ENCODE measurements at regions not wholly inside any gene's neighbourhood (a gene's known extent, or its start where the extent isn't known, plus 50 kb on each side); places are given as distances from the start of the nearest gene placed in this dataset.
"Not testable (repeated sequence)": the region's sequence is repeated elsewhere in the genome, so short reads cannot be mapped to it uniquely, and the experiment has no call there.

DNA sequence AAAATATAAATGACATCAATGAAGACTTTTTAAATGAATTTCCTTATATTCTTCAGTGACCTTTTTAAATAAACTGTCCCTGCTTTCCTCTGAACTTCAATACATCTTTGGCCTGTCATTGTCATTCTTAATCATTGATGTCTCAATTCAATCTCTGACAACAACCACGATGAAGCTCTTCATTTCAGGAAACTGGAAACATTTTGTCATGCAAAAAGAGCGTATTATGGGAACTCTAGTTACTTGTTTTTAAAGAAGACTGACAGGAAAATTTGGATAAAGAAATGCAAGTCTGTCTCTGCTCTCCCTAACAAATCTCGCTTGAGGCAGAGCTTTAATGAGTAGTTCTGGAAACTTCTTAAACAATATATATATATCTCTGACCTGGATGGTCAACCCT, 535.8 kb upstream of the ADGRL2 start:
- Histone ChIP-seq H3K27me3 (no peaks in the 10 kb centered on the region), H3K9me3 (no peaks in the 10 kb centered on the region), H3K36me3 (no peaks in the 10 kb centered on the region), H3K27ac (no peak overlapping the region), H3K4me3 (no peak overlapping the region), H3K4me1 (no peaks in the 10 kb centered on the region)
- TF ChIP-seq, protein P1, sequence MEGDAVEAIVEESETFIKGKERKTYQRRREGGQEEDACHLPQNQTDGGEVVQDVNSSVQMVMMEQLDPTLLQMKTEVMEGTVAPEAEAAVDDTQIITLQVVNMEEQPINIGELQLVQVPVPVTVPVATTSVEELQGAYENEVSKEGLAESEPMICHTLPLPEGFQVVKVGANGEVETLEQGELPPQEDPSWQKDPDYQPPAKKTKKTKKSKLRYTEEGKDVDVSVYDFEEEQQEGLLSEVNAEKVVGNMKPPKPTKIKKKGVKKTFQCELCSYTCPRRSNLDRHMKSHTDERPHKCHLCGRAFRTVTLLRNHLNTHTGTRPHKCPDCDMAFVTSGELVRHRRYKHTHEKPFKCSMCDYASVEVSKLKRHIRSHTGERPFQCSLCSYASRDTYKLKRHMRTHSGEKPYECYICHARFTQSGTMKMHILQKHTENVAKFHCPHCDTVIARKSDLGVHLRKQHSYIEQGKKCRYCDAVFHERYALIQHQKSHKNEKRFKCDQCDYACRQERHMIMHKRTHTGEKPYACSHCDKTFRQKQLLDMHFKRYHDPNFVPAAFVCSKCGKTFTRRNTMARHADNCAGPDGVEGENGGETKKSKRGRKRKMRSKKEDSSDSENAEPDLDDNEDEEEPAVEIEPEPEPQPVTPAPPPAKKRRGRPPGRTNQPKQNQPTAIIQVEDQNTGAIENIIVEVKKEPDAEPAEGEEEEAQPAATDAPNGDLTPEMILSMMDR (IDR thresholded peaks at IDR 0.05): no peak
- no peak for DNase-seq
- ATAC-seq: no peak
- intact Hi-C loops (cut with DNase I): no loop called here

DNA sequence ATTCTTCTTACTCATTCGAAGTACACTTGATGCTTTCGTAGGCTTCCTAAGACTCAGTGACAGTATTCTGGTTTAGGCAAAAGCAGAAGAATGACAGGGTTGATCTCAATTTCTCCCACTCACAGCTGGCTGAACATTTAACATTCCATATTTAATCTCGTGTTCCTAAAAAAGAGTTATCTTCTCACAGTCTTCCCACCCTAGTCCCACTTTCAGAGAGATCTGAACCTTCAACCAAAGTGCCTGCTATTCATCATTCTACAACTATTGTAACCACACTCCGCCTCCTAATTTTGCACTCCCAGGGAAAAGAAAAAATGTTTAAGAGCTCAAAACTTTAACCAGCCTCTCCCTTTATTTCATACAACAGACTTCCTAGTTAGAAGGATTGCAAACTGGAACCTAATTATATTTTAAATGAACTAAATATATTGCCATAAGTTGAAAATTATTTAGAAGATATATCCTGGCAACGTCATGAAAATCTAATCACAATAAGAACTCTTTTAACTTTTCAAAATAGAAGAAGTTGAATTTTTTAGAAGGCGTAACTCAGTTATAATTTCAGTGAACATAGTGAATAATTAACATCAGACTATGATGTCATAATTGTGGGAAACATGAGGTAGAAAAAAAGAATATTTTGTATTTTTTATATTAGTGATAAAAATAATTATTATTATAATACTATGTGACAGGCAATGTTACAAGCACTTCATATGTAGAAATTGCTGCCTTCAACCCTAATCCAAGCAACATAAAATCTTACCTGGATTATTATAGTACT, 540.9 kb upstream of the ADGRL2 start:
- ATAC-seq: no peak
- Histone ChIP-seq H3K27ac (no peak overlapping the region), H3K27me3 (no peaks in the 10 kb centered on the region), H3K4me3 (no peak overlapping the region), H3K9me3 (no peaks in the 10 kb centered on the region), H3K4me1 (no peaks in the 10 kb centered on the region), H3K36me3 (no peaks in the 10 kb centered on the region)
- DNase-seq: no peak
- TF ChIP-seq, protein P1 (IDR thresholded peaks at IDR 0.05): no peak
- intact Hi-C loops (cut with DNase I): no loop called here

DNA sequence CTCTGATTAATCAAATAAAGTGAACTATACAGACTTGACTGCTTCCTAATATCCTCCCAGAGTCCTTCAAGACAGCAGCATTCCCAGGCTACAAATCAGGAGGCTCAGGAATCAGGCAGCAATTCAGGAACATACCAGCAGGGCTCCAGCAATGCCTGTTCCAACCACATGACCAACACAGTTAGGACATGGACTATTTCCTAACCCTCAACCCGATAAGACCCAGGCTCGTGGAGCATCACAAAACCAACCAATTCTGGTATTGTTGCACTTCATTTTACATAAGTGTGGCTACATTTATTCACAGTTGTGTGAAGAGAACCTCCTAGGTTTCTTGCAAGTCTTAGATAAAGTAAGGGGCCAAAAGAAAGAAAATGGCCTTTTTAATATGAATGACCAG, 546.2 kb upstream of the ADGRL2 start:
- H3K36me3 ChIP-seq: no peaks in the 10 kb centered on the region
- DNase-seq (no peak), ATAC-seq (no peak)
- H3K27me3 ChIP-seq: no peaks in the 10 kb centered on the region
- H3K4me1 ChIP-seq: no peaks in the 10 kb centered on the region
- no peak overlapping the region for H3K27ac ChIP-seq
- intact Hi-C loops (cut with DNase I): no loop called here
- no peak overlapping the region for H3K4me3 ChIP-seq
- no peaks in the 10 kb centered on the region for H3K9me3 ChIP-seq
- TF ChIP-seq, protein P1 (IDR thresholded peaks at IDR 0.05): no peak

DNA sequence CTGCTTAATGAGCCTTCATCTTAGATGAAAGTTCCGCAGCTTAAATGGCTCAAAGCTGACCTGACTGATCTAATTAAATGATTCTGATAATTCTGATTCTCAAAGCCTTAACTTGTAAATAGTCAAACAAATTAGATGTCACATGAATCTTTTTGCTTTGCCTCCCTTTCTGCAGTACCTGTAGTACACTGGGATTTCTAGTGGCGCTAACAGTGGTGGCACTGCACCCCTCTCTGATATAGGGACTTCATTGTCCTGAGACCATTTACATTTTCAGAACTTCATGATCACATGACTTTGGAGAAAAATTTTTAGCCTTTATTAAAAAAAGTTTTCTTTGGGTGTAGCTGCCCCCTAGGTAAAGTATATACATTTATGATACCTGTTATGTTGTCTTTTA, 546.7 kb upstream of the ADGRL2 start:
- Histone ChIP-seq H3K4me1 (no peaks in the 10 kb centered on the region), H3K9me3 (no peaks in the 10 kb centered on the region), H3K36me3 (no peaks in the 10 kb centered on the region), H3K27me3 (no peaks in the 10 kb centered on the region), H3K4me3 (no peak overlapping the region), H3K27ac (no peak overlapping the region)
- ATAC-seq (no peak), DNase-seq (no peak)
- intact Hi-C loops (cut with DNase I): no loop called here
- TF ChIP-seq, protein P1 (IDR thresholded peaks at IDR 0.05): no peak

DNA sequence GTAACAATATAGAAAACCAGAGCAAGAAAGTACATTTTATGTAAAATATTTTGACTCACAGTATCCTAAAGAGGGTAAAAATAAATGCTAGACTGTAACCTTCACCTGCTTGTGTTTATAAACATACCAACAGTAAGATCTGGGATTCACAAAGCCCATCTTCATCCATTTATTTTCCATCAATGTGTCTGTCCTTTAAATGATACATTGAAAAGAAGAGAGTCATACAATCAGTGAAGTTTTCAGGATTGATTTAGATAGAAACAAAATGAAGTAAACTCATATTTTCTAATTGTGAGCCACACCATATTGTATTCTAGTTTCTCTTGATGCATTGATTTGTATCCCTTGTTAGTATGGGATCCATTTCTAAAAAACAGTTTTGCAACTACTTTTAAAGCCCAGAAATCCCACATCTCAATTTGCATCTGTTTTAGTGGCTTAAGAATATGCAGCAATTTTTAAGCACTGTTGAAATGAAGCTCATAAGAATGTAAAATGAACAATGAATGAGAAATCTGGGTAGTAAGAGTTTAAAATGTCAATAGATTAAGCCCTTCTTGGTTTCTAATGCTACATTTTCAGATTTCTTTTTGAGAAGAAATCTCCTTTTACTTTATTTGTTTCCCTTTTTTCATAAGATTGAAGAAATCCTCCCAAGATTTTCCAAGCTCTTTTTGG, 548.1 kb upstream of the ADGRL2 start:
- no peaks in the 10 kb centered on the region for H3K9me3 ChIP-seq
- H3K36me3 ChIP-seq: no peaks in the 10 kb centered on the region
- no peak overlapping the region for H3K27ac ChIP-seq
- no peaks in the 10 kb centered on the region for H3K4me1 ChIP-seq
- no peaks in the 10 kb centered on the region for H3K27me3 ChIP-seq
- H3K4me3 ChIP-seq: no peak overlapping the region
- intact Hi-C loops (cut with DNase I): no loop called here
- ATAC-seq (no peak), DNase-seq (no peak)
- TF ChIP-seq, protein P1 (IDR thresholded peaks at IDR 0.05): no peak

DNA sequence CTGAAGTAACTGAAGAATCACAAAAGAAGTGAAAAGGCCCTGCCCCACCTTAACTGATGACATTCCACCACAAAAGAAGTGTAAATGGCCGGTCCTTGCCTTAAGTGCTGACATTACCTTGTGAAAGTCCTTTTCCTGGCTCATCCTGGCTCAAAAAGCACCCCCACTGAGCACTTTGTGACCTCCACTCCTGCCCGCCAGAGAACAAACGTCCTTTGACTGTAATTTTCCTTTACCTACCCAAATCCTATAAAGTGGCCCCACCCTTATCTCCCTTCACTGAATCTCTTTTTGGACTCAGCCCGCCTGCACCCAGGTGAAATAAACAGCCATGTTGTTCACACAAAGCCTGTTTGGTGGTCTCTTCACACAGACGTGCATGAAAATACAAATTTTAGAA, 549.9 kb upstream of the ADGRL2 start:
- H3K9me3 ChIP-seq; H3K4me3 ChIP-seq; H3K36me3 ChIP-seq; DNase-seq; H3K27ac ChIP-seq; H3K27me3 ChIP-seq; ATAC-seq; H3K4me1 ChIP-seq; intact Hi-C loops (cut with DNase I): not testable (repeated sequence)

DNA sequence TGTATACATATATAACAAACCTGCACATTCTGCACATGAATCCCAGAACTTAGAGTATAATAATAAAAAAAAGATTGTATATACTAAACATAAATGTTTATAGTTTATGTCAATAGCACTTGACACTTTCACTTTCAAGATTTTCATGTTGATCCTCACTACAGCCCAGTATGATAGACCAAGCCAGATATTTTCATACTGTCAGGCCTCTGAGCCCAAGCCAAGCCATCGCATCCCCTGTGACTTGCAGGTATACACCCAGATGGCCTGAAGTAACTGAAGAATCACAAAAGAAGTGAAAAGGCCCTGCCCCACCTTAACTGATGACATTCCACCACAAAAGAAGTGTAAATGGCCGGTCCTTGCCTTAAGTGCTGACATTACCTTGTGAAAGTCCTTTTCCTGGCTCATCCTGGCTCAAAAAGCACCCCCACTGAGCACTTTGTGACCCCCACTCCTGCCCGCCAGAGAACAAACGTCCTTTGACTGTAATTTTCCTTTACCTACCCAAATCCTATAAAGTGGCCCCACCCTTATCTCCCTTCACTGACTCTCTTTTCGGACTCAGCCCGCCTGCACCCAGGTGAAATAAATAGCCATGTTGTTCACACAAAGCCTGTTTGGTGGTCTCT, 555.5 kb upstream of the ADGRL2 start:
- ATAC-seq; H3K4me1 ChIP-seq; H3K36me3 ChIP-seq; H3K27me3 ChIP-seq; H3K9me3 ChIP-seq; DNase-seq; H3K4me3 ChIP-seq; H3K27ac ChIP-seq; intact Hi-C loops (cut with DNase I): not testable (repeated sequence)

DNA sequence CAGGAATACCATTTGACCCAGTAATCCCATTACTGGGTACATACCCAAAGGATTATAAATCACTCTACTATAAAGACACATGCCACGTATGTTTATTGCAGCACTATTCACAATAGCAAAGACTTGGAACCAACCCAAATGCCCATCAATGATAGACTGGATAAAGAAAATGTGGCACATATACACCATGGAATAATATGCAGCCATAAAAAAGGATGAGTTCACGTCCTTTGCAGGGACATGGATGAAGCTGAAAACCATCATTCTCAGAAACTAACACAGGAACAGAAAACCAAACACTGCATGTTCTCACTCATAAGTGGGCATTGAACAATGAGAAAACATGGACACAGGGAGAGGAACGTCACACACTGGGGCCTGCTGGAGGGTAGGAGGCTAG, 556.1 kb upstream of the ADGRL2 start:
- ATAC-seq; H3K27me3 ChIP-seq; H3K4me1 ChIP-seq; H3K9me3 ChIP-seq; H3K36me3 ChIP-seq; H3K27ac ChIP-seq; H3K4me3 ChIP-seq; intact Hi-C loops (cut with DNase I); DNase-seq: not testable (repeated sequence)
